ENCODE measurements at regions not wholly inside any gene's neighbourhood (a gene's known extent, or its start where the extent isn't known, plus 50 kb on each side); places are given as distances from the start of the nearest gene placed in this dataset.

DNA sequence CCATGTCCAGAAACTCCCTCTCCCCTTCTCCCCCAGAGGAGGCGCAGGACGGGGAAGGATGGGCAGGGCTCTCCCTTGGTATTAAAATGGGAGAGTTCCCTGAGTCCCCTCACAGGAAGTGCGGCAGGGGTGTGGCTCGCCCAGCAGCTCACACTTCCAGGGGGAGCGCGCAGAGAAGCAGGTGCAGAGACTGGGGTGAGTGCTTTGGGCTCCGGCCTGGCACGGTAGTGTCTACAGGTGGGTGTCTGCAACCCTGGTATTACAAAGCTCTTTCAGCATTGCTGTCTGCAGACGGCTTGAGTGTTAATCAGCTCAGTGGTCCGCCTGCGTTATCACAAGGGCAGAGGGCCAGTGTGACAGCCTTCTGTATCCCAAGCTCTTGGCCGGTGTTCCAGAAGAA is 114.9 kb upstream of the FBXL7 start (continued):
- no peak for TF ChIP-seq CBFB (CRISPR knock-in tag; IDR thresholded peaks at IDR 0.05)

DNA sequence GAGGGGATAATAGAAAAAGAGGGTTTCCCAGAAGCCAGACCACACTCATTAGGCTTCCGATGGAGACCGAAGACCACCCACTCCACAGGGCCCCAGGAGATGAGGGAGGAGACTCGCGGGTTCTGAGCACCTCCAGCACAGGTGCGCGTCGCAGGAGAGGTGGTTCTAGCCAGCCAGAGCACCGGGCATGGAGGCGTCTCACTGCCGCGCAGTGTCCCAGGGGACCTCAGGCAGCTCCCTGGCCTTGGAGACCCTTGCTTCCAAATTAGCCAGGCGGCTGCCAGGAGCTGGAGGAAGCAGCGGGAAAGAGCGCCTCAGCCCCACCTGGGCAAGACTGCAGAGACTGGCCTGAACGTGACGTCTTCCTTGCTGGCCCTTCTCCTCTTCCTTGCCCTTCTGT is 115.4 kb upstream of the FBXL7 start:
- H3K79me2 ChIP-seq (ENCODE audit: control insufficient read depth, insufficient read depth, low read length): no peaks in the 10 kb centered on the region
- CTCF ChIA-PET (ENCODE audit: low intra/inter-chr PET ratio): no interaction called here
- DNase-seq (ENCODE audit: extremely low read depth in 1 of 4, low spot score in 3 of 4) (no peak), ATAC-seq (no peak), FAIRE-seq (no peak)
- no peaks in the 10 kb centered on the region for H3K27me3 ChIP-seq (ENCODE audit: control insufficient read depth in 2 of 2, insufficient read depth in 2 of 2, low read length in 2 of 2)
- no peak overlapping the region for H3K4me2 ChIP-seq (ENCODE audit: insufficient read depth, low read length)
- intact Hi-C loops (cut with micrococcal nuclease): no loop called here
- H2AFZ ChIP-seq (ENCODE audit: low read depth, low read length): no peak overlapping the region
- no peaks in the 10 kb centered on the region for H3K36me3 ChIP-seq (ENCODE audit: control insufficient read depth, insufficient read depth, low read length)
- 2% methylated on average over 16 of the region's 16 CpGs for WGBS (ENCODE audit: insufficient coverage, low coverage, missing lambda C conversion rate)
- no peaks in the 10 kb centered on the region for H3K4me1 ChIP-seq (replicated peaks in 1 of 2; ENCODE audit: control insufficient read depth in 2 of 2, insufficient read depth in 2 of 2, low read length in 2 of 2)
- in situ Hi-C loops (cut with MboI): no loop called here
- no TSS peak for BruUV-seq (replicated peaks)
- TF ChIP-seq XRCC4 (IDR thresholded peaks at IDR 0.05; ENCODE audit: extremely low read depth, insufficient read depth, insufficient read length): no peak
- TF ChIP-seq, protein P1, sequence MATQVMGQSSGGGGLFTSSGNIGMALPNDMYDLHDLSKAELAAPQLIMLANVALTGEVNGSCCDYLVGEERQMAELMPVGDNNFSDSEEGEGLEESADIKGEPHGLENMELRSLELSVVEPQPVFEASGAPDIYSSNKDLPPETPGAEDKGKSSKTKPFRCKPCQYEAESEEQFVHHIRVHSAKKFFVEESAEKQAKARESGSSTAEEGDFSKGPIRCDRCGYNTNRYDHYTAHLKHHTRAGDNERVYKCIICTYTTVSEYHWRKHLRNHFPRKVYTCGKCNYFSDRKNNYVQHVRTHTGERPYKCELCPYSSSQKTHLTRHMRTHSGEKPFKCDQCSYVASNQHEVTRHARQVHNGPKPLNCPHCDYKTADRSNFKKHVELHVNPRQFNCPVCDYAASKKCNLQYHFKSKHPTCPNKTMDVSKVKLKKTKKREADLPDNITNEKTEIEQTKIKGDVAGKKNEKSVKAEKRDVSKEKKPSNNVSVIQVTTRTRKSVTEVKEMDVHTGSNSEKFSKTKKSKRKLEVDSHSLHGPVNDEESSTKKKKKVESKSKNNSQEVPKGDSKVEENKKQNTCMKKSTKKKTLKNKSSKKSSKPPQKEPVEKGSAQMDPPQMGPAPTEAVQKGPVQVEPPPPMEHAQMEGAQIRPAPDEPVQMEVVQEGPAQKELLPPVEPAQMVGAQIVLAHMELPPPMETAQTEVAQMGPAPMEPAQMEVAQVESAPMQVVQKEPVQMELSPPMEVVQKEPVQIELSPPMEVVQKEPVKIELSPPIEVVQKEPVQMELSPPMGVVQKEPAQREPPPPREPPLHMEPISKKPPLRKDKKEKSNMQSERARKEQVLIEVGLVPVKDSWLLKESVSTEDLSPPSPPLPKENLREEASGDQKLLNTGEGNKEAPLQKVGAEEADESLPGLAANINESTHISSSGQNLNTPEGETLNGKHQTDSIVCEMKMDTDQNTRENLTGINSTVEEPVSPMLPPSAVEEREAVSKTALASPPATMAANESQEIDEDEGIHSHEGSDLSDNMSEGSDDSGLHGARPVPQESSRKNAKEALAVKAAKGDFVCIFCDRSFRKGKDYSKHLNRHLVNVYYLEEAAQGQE (IDR thresholded peaks at IDR 0.05; ENCODE audit: borderline replicate concordance): no peak
- TF ChIP-seq, protein P1 (CRISPR knock-in tag; IDR thresholded peaks at IDR 0.05; ENCODE audit: low read depth): no peak
- TF ChIP-seq, protein P2, sequence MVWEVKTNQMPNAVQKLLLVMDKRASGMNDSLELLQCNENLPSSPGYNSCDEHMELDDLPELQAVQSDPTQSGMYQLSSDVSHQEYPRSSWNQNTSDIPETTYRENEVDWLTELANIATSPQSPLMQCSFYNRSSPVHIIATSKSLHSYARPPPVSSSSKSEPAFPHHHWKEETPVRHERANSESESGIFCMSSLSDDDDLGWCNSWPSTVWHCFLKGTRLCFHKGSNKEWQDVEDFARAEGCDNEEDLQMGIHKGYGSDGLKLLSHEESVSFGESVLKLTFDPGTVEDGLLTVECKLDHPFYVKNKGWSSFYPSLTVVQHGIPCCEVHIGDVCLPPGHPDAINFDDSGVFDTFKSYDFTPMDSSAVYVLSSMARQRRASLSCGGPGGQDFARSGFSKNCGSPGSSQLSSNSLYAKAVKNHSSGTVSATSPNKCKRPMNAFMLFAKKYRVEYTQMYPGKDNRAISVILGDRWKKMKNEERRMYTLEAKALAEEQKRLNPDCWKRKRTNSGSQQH (CRISPR knock-in tag; IDR thresholded peaks at IDR 0.05): no peak
- TF ChIP-seq ZBTB17 (CRISPR knock-in tag; IDR thresholded peaks at IDR 0.05): no peak
- no peak for TF ChIP-seq ZNF436 (CRISPR knock-in tag; IDR thresholded peaks at IDR 0.05)
- no peak for TF ChIP-seq DDX20 (tag; IDR thresholded peaks at IDR 0.05; ENCODE audit: low read depth)
- TF ChIP-seq FOSL1 (tag; conservative IDR thresholded peaks at IDR 0.05): no peak
- no peak for TF ChIP-seq NCOA1 (IDR thresholded peaks at IDR 0.05; ENCODE audit: low read depth)
- H3K9ac ChIP-seq (ENCODE audit: insufficient read depth in 1 of 2, low read depth in 2 of 2, low read length in 2 of 2): no peak overlapping the region
- no peak overlapping the region for H3K27ac ChIP-seq (ENCODE audit: extremely low read depth, low read depth, low read length)
- H3K9me1 ChIP-seq (ENCODE audit: control insufficient read depth, insufficient read depth, low read length): no peaks in the 10 kb centered on the region
- H3K4me3 ChIP-seq: no peak overlapping the region
- no peaks in the 10 kb centered on the region for H4K20me1 ChIP-seq (replicated peaks; ENCODE audit: control insufficient read depth, insufficient read depth, low read length)
- POLR2A ChIA-PET: interaction anchor here (1.0 kb wide), 1 partner anchor 9 kb away, joined by 3 read pairs; no protein-coding TSS in a partner anchor
- peaks cover 4% of the 10 kb centered on the region; the same call in 1 of the 2 replicates for H3K9me3 ChIP-seq (replicated peaks; ENCODE audit: control insufficient read depth, insufficient read depth, low read depth, low read length)

Data from K562 (cell line).